CD4-positive, alpha-beta T cell treated with Interleukin-4 for 4 hours (primary cell): ENCODE measurements at regions not wholly inside any gene's neighbourhood (a gene's known extent, or its start where the extent isn't known, plus 50 kb on each side); places are given as distances from the start of the nearest gene placed in this dataset.

ENCODE experiments used
- DNase-seq: peaks from one replicate; pipeline ENCODE4 v3.0.0-alpha.2; 2020

DNA sequence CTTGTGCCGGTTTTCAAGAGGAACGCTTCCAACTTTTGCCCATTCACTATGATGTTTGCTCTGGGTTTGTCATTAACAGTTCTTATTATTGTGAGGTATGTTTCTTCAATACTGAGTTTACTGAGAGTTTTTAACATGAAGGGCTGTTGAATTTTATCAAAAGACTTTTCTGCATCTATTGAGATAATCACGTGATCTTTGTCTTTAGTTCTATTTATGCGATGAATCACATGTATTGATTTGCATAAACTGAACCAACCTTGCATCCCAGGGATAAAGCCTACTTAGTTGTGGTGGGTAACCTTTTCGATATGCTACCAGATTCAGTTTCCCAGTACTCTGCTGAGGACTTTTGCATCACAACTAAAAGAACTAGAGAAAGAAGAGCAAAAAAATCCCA lies 318.0 kb downstream of the GASK1B start:
- DNase-seq: no peak

DNA sequence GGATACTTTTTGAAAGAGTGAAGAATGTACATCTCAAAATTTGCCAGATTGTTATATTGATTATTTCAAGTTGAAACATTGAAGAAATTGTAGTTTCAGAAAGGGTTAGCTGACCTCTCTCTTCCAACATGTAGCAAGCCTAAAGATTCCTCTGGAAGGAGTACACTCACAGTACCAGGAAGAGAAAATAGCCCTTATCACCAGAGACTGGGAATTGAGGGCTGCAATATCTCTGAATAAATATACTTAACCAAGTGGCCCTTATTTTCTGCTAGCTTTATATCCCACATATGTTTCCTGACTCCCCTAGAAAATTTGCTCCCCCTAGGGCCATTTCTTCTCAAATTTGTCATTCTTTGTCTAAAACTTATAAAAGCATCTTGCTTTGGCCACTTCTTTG lies 332.2 kb downstream of the GASK1B start:
- DNase-seq: no peak

DNA sequence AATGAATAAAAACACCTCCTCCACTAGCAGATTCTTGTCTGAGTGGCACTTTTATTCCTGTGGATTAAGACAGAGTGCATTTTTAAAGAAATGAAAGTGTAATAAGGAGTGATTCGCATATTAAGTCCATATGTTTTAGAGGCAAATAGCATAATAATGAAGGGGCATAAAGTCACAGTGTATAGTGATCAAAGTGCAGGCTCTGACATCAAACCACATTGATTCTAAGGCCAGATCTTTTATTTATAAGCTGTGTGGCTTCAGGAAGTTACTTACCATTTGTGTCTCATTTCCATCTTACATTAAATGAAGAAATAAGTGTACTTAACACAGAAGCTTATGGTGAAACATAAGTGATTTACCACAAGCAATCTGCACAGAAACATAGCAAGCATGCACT lies 332.8 kb downstream of the GASK1B start:
- no peak for DNase-seq

DNA sequence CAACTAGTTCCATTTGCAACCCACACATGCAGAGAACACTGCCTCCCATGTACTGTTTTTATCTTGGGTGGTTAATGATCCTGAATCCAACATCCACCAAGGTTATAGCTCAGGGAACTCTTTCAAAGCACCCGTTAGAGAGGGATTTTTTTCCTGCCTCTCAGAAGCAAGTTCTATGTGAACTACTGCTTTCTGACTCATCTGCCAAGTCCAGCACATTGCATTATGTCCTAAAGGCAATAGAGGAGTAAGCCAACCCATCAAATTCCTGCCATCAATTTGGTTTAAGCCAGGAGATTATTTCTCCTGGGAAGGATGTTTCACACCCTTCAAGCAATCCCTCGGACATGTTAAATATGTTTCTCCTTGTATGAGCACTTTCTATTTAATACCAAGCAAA lies 334.5 kb downstream of the GASK1B start:
- no peak for DNase-seq

DNA sequence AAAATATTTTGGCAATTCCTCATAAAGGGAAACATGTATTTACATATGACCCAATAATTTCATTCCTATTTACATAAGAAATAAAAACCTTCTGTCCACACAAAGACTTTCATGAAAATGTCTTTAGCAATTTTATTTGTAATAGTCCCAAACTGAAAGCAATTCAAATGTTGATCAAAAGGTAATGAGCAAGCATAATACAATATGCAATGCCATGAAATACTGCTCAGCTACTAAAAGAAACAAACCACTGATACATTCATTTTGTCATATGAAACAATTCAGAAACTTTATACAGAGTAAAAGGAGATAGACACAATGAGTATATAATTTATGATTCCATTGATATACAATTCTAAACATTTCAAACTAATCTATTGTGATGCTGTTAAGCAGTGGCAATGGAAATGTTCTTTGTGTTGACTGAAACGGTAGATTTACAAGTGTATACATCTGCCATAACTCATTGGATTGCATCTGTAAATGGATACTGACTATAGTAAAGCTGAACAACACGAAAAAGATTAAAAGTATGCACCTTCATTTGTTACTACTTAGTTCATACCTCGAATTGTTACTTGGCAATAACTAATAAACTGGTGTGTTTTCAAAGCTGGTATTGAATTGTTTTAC lies 335.6 kb downstream of the GASK1B start:
- no peak for DNase-seq

DNA sequence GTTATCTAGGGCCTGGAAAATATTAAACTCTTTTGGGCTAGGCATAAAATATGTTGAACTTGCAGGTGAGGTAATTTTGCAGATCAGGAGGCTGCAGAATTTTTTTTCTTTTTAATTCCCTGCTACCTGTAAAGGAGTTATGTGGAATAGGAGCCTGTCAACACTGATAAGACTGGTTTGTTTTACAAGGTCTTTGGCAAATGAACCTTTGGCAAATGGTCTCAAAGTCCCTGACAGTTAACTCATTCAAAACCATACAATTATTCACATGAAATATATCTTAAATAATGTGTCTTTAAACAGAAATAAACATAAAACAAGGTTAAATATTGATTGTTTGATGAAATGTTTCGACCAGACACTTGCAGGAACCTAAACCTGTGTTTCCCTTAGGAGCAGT lies 340.2 kb downstream of the GASK1B start:
- DNase-seq: no peak

DNA sequence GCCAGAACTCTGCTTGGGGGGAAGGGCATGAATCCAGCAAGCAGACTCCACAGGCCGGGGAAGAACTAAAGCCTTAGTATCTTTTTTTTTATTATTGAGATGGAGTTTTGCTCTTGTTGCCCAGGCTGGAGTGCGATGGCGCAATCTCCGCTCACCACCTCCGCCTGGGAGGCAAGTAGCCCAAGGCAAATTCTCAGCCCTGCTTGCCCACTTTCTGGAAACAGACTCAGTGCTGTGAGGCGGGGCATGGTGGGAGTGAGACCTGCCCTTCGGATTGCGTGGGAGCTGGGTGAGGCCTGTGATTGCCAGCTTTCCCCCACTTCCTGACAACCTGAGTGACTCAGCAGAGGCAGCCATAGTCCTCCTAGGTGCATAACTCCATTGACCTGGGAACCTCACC lies 348.8 kb downstream of the GASK1B start:
- no peak for DNase-seq

DNA sequence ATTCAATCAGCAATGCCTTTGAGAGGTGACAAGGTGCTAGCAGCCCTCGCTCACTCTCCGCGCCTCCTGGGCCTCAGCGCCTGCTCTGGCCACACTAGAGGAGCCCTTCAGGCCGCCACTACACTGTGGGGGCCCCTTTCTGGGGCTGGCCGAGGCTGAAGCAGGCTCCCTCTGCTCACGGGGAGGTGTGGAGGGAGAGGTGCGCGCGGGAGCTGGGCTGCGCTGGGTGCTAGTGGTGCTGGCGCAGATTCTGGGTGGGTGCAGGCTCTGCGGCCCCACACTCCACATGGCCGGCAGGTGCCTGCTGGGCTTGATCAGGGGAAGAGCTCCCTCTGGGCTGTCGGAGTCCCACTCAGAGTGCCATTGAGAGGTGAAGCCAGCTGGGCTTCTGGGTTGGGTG lies 351.0 kb downstream of the GASK1B start:
- no peak for DNase-seq

DNA sequence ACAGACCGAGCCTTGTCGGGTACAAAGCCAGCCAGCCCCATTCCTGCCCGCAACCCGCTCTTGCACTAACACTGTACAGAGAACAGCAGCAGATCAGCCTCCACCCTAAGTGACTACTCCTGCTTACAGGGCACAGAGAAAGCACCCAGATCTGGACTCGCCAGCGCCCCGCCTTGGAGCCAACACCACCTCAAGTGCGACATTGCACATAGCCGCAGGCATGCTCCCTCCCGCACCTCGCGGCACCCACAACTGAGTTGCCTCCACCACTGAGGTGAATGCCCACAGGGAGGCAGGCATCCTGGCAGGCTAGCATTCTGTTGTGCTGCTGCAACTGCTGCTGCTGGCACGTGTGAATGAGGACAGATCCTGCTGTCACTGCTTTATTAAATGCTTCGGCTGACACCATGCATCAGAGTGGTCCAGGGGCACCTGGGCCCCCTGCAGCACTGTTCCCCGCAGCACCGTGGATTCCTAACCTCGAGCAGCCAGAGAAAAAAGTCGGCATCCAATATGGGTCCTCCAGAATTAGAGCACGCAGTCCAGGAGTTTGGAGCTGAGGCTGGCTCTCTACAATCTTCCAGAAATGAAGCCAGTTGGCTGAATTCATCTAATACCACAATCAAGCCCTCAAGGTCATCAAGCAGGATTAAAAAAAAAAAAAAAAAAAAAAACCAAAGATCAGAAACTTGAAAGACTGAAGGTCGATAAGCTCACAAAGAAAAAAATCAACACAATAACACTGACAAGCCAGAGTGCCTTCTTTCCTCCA lies 352.9 kb downstream of the GASK1B start:
- DNase-seq: no peak

DNA sequence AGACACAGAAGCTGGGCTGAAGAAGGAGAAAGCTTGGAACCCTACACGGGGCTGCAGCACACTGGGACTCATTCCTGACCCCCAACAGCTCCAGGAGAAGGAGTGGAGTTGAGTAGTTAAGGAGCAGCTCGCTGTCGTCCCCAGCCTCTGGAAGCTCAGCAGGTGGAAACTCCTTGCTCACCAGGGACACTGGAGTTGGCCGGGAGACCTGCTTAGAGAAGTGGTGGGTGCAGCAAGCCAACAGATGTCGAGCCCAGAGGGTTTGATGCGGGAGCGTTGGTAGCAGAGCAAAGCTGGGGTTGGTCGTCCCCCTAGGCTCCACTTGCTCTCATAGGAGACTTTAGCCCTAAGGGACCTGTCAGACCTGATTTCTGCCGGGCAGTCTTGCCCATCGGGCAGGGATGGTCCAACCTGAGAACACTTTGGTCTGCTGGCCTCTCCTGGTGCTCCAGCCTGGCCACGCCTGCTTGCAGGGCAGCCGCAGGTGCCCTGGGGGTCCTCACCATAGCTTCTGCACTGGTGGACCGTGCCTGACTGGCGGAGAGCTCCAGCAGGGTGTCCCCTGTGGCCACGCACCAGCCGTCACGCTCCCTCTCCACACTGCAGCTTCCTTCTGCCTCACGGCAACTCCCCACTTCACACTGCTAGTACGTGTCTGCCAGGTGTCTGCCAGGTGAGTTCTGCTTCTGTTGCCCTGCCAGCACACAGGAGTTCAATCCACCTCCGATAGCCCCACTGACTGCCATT lies 353.7 kb downstream of the GASK1B start:
- DNase-seq: no peak

DNA sequence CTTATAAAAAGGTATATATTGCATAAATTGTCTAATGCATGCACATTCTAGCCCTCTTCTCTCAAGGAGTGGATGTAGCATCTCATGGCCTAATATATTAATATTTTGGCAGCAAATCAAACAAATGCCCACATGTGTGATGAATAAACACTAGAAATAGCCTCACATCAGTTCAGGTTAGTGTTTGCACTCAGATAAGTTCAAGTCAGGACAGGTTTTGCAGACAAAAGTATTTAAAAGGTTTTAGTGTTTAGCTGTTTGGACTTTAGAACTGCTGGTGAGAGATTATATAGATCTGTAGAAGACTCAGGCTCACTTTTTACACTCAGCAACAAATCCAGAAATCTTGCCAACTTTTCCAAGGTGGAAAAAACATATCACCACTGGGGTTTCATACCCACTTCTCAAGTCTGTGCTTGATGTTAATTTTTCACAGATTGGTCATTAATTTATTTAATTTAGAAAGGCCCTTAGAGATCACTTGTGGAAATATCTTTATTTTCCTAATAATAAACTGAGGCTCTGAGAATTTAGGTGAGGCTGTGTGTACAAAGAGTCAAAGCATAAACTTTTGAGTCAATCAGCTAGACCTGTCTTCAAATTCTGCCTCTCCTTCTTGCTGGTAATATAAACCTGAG lies 362.6 kb downstream of the GASK1B start:
- no peak for DNase-seq

DNA sequence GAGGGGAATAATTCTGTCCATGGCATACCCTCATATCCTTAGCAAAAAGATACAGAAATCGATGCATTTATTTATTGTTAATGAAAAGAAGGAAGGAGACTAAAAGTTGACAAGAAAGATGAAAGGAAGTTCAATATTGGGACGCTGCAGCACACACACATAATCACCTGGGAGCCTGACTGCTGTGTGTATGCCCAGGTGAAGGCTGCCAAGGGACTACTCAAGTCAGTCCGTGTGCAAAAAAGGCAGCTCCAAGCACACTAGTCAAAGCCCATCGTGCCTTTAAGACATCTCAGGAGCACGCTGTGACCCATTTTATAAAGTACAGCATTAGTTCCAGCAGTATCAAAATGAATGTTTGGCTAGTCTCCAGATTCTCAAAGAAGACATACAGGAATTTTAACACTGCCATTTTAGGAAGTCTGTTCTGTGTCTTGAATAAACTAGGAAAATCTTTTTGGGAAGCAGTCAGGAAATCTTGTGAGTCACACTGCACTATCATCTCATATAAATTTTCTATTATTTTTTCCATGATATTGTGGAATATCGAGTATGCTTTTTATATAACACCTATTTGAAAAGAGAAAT lies 363.9 kb downstream of the GASK1B start:
- no peak for DNase-seq

DNA sequence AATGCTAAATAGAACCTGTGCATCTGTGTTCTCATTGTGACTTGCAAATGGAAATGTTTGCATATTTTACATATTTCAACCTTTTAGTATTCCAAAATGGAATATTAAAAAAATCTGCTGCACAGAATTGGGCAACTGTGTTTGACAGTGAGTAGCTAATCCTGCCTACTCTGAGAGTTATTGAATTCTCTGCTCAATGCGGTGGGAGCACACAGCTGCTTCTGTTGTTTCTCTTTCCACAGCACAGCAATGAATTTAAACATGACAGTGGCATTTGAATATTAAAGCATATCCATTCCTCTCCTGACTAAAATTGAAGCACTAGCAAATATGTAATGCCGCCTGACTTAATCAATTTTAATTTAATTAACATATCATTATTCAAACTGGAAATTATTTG lies 366.6 kb downstream of the GASK1B start:
- no peak for DNase-seq

DNA sequence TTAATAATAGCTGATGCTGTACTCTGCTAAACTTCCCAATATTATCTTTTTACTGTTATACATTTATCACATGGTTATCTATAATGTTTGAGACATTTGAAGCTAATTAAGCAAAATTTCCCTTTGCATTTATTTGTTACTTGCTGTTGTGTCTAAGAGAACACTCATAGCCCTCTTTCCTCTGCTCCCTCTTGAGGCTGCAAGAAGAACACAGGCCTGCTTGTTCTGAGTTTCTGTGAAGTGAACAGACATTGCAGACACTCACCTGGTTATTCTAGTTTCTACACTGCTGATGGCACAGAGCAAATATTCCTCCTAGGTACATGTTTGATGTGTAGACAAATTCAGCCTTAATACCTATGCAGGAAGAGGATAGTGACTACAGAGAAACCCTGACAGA lies 367.8 kb downstream of the GASK1B start:
- DNase-seq: no peak

DNA sequence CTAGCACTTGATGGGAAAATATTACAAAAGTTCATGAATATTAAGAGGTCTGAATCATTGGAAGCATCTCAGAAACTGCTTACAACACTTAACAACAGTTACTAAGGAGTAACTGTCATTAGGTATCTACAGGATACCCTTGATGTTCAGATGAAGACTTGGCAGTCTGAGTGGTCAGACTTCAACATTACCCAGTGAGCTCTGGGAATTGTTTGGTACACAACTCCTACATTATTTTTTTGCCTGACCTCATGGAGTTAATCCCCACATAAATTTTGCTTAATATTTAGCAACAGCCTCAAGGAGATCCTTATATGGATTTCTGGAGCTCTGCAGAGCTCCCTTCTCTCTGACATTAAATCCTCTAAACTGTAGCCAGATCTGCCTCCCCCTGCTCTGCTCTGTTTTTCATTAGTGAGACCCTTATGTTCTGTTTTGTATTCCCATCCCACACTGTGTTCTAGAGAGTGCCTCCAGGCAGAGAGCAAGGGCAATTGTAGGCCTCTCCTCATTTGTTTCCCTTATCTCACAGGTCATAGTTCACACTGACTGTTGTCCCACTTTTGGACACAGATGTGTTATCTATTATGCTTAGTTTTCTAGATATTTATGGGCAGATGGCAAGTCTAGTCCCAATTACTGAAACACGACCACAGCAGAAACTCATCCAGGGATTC lies 368.8 kb downstream of the GASK1B start:
- no peak for DNase-seq

DNA sequence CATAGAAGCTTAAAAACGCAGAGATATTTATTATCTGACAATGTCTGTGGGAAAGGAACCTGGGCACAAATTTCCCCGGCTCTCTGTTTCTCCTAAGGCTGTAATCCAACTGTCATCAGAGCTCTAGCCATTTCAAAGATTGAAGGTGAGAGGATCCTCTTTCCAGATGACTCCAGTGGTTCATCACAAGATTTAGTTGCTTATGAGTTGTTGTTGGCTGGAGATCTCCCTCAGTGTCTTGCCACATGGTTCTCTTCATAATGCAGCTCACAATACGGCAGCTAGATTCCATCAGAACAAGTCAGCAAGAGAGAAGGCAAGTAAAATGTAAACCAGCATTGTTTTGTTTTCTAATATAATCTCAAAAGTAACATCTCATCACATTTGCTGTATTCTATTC lies 369.4 kb downstream of the GASK1B start:
- no peak for DNase-seq

DNA sequence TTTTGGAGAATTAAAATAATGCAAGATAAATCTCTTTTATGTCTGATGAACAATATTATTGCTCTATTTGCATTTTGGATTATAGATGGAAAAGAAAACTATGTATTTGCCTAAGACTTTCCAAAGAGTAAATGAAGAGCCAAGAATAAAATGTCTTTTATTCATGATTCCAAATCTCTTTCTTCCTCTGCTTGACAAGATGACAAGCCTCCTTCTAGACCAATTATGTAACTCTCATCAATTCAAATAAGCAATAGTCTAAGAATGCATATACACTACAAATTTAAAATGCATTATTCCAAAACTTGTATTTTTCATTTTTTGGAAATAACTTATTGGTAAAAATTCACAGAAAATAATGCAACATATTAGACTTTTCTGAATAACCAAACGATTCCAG lies 377.3 kb downstream of the GASK1B start:
- DNase-seq: no peak

DNA sequence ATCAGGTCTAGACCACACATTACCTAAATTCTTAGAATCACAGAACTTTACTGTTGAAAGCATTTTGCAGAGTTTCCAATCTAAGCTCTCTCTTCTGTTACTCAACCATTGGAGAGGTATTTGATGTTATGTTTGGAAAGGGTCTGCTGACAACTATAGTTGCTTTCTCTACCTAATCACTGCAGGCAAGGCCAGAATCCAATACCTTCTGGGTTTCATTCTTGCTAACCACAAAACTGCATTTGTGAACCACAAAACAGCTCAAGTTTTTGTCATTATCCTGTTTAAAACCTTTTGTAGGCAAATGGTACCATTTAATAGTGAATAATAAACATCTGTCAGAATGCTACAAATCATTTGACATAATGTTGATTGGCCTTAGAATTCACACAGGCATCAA lies 380.1 kb downstream of the GASK1B start:
- DNase-seq: no peak

DNA sequence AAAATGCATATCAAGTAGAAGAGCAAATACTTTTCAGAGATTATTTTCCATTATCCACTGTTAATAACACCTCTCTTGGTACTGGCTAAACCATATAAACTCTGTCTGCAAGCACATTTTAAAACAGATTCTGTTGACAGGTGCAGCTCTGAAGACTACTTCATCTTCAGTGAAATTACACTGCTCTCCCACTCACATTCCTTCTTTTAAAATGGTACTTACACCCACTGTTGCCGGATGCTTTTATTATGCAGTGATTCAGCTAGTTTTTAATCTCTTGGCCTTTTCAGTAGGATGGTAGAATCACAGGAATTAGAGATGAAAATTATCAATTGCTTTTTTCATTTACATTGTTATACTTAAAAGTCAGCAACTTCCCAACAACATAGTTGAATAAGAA lies 381.6 kb downstream of the GASK1B start:
- no peak for DNase-seq

DNA sequence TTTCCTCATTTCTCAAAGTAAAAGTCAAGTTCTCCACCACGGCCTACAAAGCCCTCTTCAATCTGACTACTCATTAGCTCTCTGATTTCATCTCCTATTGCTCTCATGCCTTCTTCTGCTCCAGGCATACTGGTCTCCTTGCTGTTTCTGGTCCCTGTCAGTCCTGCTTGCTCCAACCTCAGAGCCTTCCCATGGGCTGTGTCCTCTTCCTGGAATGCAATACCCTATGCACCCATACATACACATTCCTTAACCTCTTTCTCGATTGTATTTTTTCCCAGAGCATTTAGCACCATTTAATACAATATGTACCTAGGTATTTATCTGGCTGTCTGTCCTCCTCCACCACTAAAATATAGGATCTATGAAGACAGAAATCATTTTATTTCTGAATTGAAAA lies 385.2 kb downstream of the GASK1B start:
- no peak for DNase-seq

DNA sequence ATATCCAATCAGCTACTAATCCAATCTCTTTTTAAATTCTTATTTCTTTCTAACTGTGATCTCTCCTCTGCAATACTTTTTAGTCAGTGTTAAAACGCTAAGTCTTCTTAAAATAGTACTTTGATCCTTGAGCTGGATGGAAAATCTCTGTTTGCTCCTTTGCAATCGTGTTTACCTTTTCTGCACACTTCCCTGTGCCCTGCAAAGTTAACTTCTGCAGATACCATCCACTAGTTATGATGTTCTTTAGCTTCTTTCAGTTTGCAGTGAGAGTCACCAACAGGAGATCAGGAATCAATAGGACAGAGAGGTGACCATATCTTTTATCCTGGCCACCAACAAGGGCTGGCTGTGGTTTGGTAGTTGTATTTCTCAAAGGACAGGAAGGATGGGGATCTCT lies 391.5 kb downstream of the GASK1B start:
- DNase-seq: no peak

DNA sequence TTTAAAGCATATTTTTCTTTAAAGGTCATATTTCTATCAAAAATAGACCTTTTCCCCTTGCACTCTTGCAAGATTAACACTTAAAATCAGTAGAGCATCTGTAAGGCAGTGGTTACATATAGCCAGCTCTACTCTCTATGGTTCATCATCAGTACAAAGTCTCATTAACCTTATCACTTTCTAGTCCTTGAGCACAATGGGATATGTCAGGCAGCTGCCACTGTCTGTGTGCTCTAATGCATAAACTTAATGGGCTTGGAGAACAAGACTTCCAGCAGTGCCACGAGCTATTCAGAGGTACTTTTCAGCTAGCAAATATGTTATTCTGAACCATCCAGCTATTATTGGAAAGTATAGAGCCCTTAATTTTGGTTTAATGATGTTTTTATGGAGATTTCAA lies 393.7 kb downstream of the GASK1B start:
- no peak for DNase-seq
